ENCODE measurements at regions not wholly inside any gene's neighbourhood (a gene's known extent, or its start where the extent isn't known, plus 50 kb on each side); places are given as distances from the start of the nearest gene placed in this dataset.

GRCh38 chr2:164155558-164155957 is 419.8 kb upstream of the FIGN start:
- Histone ChIP-seq H3K9me3 (replicated peaks; ENCODE audit: control insufficient read depth, insufficient read depth, low read length) (no peaks in the 10 kb centered on the region), H3K4me2 (ENCODE audit: insufficient read depth, low read length) (no peak overlapping the region), H2AFZ (ENCODE audit: low read depth, low read length) (no peak overlapping the region), H3K27me3 (ENCODE audit: control insufficient read depth in 2 of 2, insufficient read depth in 2 of 2, low read length in 2 of 2) (no peaks in the 10 kb centered on the region), H3K27ac (ENCODE audit: insufficient read depth, low read depth, low read length) (no peak overlapping the region), H3K36me3 (ENCODE audit: control insufficient read depth in 2 of 2, extremely low read depth in 1 of 2, insufficient read depth in 2 of 2, low read length in 2 of 2) (no peaks in the 10 kb centered on the region), H3K9me1 (replicated peaks; ENCODE audit: control insufficient read depth, extremely low read depth, insufficient read depth, low read length) (no peaks in the 10 kb centered on the region), H3K4me1 (ENCODE audit: control insufficient read depth, extremely low read depth, insufficient read depth, low read length) (no peaks in the 10 kb centered on the region), H3K79me2 (ENCODE audit: control insufficient read depth, insufficient read depth, low read length) (no peaks in the 10 kb centered on the region), H4K20me1 (replicated peaks; ENCODE audit: control insufficient read depth, extremely low read depth, insufficient read depth, low read length) (no peaks in the 10 kb centered on the region), H3K4me3 (replicated peaks in 1 of 3; ENCODE audit: insufficient read depth in 1 of 3, low read depth in 1 of 3, low read length in 3 of 3) (no peak overlapping the region), H3K9ac (replicated peaks; ENCODE audit: extremely low read depth, insufficient read depth, low read length) (no peak overlapping the region)
- intact Hi-C loops (cut with micrococcal nuclease) (no loop called here), dilution Hi-C loops (cut with MboI; ENCODE audit: extremely low pct_ligation_motif_present, low sequenced_read_pairs) (no loop called here)
- DNase-seq (ENCODE audit: low read depth, low spot score), result no peak
- BruUV-seq (replicated peaks), result no TSS peak
- POLR2A ChIA-PET, result no interaction called here
- TF ChIP-seq MAX (IDR thresholded peaks at IDR 0.05; ENCODE audit: insufficient read depth, insufficient read length) (no peak), MYC (IDR thresholded peaks at IDR 0.05; ENCODE audit: low read depth, low read length) (no peak), JUN (IDR thresholded peaks at IDR 0.05; ENCODE audit: borderline replicate concordance, insufficient read depth, insufficient read length, low read depth) (no peak), EZH2 (IDR thresholded peaks at IDR 0.05; ENCODE audit: borderline replicate concordance, low read depth, low read length, severe bottlenecking) (no peak), POLR2A (IDR thresholded peaks at IDR 0.05; ENCODE audit: low read depth, low read length) (no peak), POLR2AphosphoS5 (IDR thresholded peaks at IDR 0.05; ENCODE audit: insufficient read depth, low read depth, low read length) (no peak), CTCF (IDR thresholded peaks at IDR 0.05; ENCODE audit: extremely low read depth in 1 of 2, insufficient read depth in 1 of 2, low read depth in 1 of 2, low read length in 2 of 2) (no peak), GATA2 (IDR thresholded peaks at IDR 0.05; ENCODE audit: insufficient read depth, insufficient read length, low read depth, low read length) (no peak), FOS (IDR thresholded peaks at IDR 0.05; ENCODE audit: borderline replicate concordance, insufficient read depth, low read length) (no peak)
- CTCF ChIA-PET, result no interaction called here
- FAIRE-seq, result no peak

Measured in endothelial cell of umbilical vein (primary cell).